ENCODE measurements at regions not wholly inside any gene's neighbourhood (a gene's known extent, or its start where the extent isn't known, plus 50 kb on each side); places are given as distances from the start of the nearest gene placed in this dataset.

- DNase-seq, result no peak
Observed at GRCh38 chr1:244157731-244158438, 106.8 kb downstream of the ZBTB18 start.

- DNase-seq, result no peak
Observed at GRCh38 chr1:244159646-244160045, 108.6 kb downstream of the ZBTB18 start.

- no peak for DNase-seq
Observed at GRCh38 chr1:244160455-244161235, 109.6 kb downstream of the ZBTB18 start.

GRCh38 chr1:244161236-244161510 lies 110.1 kb downstream of the ZBTB18 start:
- no peak for DNase-seq

DNA sequence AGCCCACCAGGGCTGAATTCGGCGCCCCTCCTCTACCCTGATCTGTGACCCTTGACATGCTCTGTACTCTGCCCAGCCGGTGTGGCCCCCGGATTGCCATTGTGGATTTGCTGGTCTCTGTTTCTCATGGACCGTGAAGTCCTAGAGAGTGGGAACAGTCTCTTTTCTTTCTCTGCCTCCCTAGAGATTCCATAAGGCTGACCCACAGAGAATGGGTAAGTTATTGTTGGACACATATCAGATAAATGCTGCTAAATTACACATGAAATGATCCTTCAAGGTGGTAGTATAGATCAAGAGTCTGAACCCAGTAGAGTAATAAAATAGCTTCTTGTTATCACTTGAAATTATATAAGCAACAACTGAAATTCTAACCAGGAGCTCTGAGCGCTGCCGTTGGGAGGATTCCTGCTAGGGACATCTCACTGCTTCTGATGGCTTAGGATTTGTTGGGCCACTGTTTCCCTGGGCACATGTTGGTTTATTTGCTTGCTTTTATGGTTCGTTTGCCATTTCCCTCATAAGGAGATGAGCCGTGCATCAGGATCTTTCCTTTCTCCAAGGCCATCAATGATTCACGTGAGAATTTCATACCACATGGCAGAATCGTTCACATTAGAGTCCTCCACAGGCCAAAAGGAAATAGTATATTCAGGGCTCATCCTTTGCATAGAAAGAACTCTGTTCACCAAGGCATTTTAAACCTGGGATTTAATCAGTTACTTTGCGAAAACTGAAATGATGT lies 111.9 kb downstream of the ZBTB18 start:
- DNase-seq, result no peak

DNA sequence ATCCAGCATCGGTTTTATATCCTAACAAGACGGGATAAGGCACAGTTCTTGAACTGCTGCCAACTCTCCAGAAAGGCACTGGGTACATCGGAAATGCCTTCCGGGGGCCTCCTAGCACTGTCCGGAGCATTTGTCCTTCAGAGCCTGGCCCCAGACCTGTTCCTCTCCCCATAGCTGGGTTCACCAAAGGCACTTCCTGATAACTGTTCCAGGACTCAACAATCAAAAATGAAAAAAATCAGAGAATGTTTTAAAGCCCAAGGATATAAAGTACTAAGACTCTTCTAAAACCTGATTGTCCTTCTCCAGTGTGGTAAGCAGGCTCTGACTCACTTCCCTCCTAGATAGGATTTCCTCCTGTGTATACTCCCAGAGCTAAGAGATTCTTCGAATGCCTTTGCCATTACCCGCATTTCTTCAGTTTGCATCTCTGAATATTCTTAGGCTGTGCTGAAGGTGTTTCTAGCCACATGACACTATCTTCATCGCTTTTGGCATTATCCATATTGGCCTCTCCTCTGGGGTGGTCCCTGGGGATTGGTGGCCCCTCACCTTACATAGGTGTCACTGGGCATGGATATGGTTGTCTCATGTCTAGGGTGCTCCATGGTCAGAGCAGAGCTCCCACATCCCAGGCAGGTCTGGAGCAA lies 112.9 kb downstream of the ZBTB18 start:
- no peak for DNase-seq

- no peak for DNase-seq
Observed at GRCh38 chr1:244164511-244164890, 113.4 kb downstream of the ZBTB18 start.

DNA sequence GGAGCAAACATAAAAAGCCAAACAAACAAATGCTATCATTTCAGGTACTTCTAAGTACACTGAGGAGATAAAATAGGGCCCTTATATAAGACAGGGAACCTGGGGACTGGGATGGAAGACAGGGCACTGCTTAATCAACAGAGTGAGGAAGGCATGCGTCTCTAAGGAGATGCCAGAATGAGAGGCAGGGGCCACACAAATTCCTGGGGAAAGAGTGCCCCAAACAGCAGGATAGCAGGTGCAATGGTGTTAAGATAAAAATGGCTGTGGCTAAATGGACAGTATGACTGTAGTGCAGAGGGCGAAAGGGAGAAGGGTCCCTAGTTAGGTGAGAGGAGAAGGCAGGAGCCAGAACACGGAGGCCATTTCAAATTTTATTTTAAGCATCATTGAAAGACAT lies 113.9 kb downstream of the ZBTB18 start:
- DNase-seq, result no peak

- DNase-seq, result no peak
Observed at GRCh38 chr1:244165701-244166100, 114.6 kb downstream of the ZBTB18 start.

DNA sequence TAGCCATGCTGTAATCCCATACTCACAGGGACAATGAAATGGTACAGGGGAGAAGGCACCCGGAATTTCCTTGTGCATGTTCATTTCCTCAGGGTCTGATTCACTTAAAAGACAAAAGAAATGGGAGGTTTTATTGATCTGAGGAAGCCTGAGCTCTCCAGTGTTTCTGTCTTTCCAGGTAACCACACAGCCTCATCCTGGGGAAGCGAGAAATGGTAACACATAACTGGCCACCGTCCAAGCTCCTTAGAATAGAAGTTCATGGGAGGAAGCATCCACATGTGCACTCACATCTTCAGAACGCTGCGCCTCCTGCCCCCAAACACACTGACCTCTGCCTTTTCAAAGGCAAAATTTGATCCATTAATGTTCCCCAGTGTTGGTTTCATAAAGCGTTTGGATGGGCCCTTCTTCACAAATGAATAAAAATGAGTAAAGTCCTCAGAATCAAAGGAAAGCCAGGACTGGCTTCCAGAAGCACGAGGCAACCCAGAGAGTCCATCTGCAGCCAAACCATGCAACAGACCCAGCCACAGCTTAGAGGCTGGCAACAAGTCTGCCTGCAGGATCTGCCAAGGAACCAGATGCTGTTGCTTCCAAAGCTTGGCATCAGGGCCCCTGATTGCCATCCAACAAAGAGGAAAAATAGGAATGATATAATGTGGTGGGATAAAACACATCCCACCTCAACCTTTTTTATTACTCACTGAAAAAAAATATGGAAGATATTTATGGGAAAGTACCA lies 120.3 kb downstream of the ZBTB18 start:
- no peak for DNase-seq

GRCh38 chr1:244173240-244173639 lies 122.2 kb downstream of the ZBTB18 start:
- no peak for DNase-seq

- DNase-seq, result no peak
Observed at GRCh38 chr1:244173769-244174168, 122.7 kb downstream of the ZBTB18 start.

- no peak for DNase-seq
Observed at GRCh38 chr1:244174922-244175521, 123.9 kb downstream of the ZBTB18 start.

GRCh38 chr1:244176201-244176600 lies 125.1 kb downstream of the ZBTB18 start:
- DNase-seq, result no peak

- no peak for DNase-seq
Observed at GRCh38 chr1:244180256-244180655, 129.2 kb downstream of the ZBTB18 start.

- no peak for DNase-seq
Observed at GRCh38 chr1:244181867-244182266, 130.8 kb downstream of the ZBTB18 start.

DNA sequence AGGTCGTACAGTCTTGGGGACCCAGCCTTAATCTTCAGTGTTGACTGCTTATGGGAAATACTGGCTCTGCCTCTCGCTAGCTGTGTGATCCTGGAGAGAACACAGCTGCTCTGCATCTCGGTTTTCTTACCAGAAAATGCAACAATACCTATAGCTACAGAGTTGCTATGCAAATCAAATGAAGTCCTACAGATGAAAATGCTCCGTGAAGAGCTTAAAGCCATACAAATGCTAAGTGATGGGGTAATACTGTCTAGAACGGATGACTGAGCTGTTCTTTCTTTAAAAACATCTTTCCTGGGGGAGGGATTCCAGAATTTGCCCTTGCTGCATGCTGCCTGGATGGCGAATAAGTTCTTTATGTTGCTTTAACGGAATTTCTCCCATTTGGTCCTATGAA lies 132.0 kb downstream of the ZBTB18 start:
- DNase-seq, result no peak

GRCh38 chr1:244186372-244186771 lies 135.3 kb downstream of the ZBTB18 start:
- no peak for DNase-seq

DNA sequence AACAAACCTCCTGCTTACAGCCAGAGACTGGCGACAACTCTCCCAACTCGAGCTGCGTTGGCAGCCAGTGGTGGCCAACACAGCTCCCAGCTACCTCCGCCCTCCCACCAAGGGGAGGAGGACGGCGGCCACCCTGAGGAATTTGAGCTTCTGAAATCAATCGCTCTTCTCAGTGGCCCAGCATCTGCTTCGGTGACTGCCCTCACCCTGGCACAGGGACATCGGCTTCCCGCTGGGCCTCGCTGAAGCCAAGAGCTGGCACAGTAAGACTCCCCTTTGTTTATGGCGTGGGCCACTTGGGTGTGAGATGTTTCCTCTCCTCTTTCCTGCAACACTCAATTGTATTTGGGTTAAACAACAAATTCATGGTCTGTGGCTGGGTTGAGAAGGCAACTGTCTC lies 136.2 kb downstream of the ZBTB18 start:
- no peak for DNase-seq

DNA sequence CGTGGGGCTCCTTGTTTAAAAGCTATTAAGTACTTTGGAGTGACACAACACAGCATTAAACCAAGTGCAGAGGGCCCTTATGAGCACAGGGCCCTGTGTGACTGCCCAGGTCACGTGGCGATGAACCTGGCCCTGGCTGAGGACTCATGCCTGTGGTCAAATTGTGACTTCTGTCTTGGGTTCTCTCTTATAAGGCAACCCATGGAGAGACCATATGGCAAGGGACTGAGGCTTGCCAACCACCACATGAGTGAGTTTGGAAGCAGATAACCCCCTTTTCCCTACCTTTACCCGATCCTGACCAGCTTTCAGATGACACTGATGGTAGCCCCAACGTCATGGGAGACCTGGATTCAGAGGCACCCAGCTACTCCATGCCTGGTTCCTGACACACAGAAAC lies 140.5 kb downstream of the ZBTB18 start:
- no peak for DNase-seq

DNA sequence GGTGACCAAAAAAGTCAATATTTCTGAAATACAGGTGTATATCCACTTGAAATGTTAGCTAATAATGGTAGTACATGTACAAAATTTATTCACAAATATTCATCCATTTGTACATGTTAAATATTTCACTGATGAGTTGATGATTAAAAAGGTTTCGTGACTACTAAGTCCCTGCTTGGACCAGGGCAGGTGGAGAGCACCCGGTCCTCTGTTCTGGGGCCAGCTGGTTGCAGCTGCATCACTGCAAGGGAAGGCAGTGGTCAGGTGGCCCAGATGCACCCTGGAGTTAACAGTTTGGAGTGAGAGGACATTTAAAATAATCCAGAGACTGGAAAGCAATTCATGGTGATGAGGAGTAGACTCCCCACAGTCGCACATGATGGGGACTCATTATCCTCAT lies 141.2 kb downstream of the ZBTB18 start:
- DNase-seq, result no peak
